ENCODE measurements at regions not wholly inside any gene's neighbourhood (a gene's known extent, or its start where the extent isn't known, plus 50 kb on each side); places are given as distances from the start of the nearest gene placed in this dataset.
A peak's percentile ranks its signal among the peaks of the same experiment; 100 is the strongest.
"Not testable (repeated sequence)": the region's sequence is repeated elsewhere in the genome, so short reads cannot be mapped to it uniquely, and the experiment has no call there.

DNA sequence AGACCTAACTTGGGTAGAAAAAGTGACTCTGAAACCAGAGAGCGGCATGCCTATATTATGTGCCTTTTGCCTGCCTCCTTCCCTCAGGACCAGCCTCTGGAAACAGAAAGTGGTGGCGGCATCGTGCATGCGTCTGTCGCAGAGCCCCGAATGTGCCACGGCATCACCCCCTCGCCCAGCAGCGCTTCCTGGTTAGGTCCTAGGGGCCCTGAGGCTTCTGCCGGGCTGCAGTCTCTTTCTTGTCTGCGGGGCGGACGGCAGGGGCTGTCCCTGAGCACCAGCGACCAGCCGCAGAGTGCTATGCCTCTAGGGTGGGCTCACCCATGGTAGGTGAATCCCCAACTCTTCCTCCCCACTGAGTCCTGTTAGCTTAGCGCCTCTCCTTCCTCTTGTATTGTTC is 68.7 kb downstream of the VSIG4 start:
- H2BK15ac ChIP-seq (ENCODE audit: low read depth, low read length), result no peak overlapping the region
- WGBS (ENCODE audit: extremely low coverage, insufficient read length, low lambda C conversion rate), result no CpG with 5 or more reads among the region's 16 CpGs
- H2AK5ac ChIP-seq (ENCODE audit: insufficient read length, low read length), result no peak overlapping the region
- no peak overlapping the region for H3K9ac ChIP-seq (ENCODE audit: extremely low read depth, insufficient read length, low read length)
- H2BK12ac ChIP-seq (ENCODE audit: insufficient read length, low read depth, low read length), result no peak overlapping the region
- Mint-ChIP-seq H3K4me3 (no peak overlapping the region), H3K27ac (no peak overlapping the region), H3K36me3 (ENCODE audit: insufficient read depth in 1 of 3, low read depth in 3 of 3) (no peaks in the 10 kb centered on the region; a peak in 1 of 7 replicates), H3K9me3 (peaks cover 61 to 66% of the 10 kb centered on the region in 2 experiments), H3K4me1 (no peaks in the 10 kb centered on the region; a peak in 1 of 4 replicates), H3K27me3 (ENCODE audit: low read depth) (no peaks in the 10 kb centered on the region; the same call in 1 of the 2 replicates)
- no peak overlapping the region for H3K27ac ChIP-seq (ENCODE audit: insufficient read length, low read depth, low read length)
- H3K23ac ChIP-seq (ENCODE audit: insufficient read length, low read depth, low read length), result no peak overlapping the region
- H3K14ac ChIP-seq (ENCODE audit: insufficient read depth, low read length), result no peak overlapping the region
- no peaks in the 10 kb centered on the region for H3K27me3 ChIP-seq (ENCODE audit: insufficient read depth, low read length)
- no peaks in the 10 kb centered on the region for H3K79me1 ChIP-seq (ENCODE audit: insufficient read depth, low read depth, low read length, poor library complexity, severe bottlenecking)
- H3K4ac ChIP-seq (ENCODE audit: low read depth, low read length), result no peak overlapping the region
- H4K91ac ChIP-seq (ENCODE audit: insufficient read length, low read depth, low read length), result no peak overlapping the region
- H3K56ac ChIP-seq (ENCODE audit: insufficient read length, low read depth, low read length), result no peak overlapping the region
- no peak overlapping the region for H3K4me2 ChIP-seq (ENCODE audit: insufficient read depth, insufficient read length, low read length)
- no peak overlapping the region for H4K8ac ChIP-seq (replicated peaks; ENCODE audit: insufficient read length, low read depth, low read length)
- H3K18ac ChIP-seq (ENCODE audit: insufficient read length, low read depth, low read length), result no peak overlapping the region
- H2BK120ac ChIP-seq (ENCODE audit: low read depth, low read length, poor library complexity, severe bottlenecking), result no peak overlapping the region
- no peaks in the 10 kb centered on the region for H3K79me2 ChIP-seq (ENCODE audit: insufficient read depth, low read length)
- no peaks in the 10 kb centered on the region for H4K20me1 ChIP-seq (ENCODE audit: control insufficient read depth, insufficient read depth, insufficient read length)
- H2AFZ ChIP-seq (ENCODE audit: low read length), result no peak overlapping the region
- H2BK20ac ChIP-seq (ENCODE audit: low read depth, low read length, poor library complexity, severe bottlenecking), result no peak overlapping the region
- no peak for TF ChIP-seq CTCF (conservative IDR thresholded peaks at IDR 0.05)
- no peak overlapping the region for H4K5ac ChIP-seq (ENCODE audit: insufficient read length, low read depth, low read length)
- H3K9me3 ChIP-seq (ENCODE audit: control insufficient read depth, low read depth, low read length), result peaks cover 27% of the 10 kb centered on the region
- H3K23me2 ChIP-seq (ENCODE audit: insufficient read length, low read depth, low read length, poor library complexity, severe bottlenecking), result no peaks in the 10 kb centered on the region
- H2BK5ac ChIP-seq (ENCODE audit: insufficient read length, low read length), result no peak overlapping the region
- no peaks in the 10 kb centered on the region for H3K4me1 ChIP-seq (ENCODE audit: insufficient read depth, low read length)
- no peak overlapping the region for H3T11ph ChIP-seq (ENCODE audit: low read length)
- peak; percentile 31 for DNase-seq

- not testable (repeated sequence) for H4K20me1 ChIP-seq (ENCODE audit: control insufficient read depth, insufficient read depth, insufficient read length); H2AK5ac ChIP-seq (ENCODE audit: insufficient read length, low read length); DNase-seq; H2AFZ ChIP-seq (ENCODE audit: low read length); H3T11ph ChIP-seq (ENCODE audit: low read length); H3K4me2 ChIP-seq (ENCODE audit: insufficient read depth, insufficient read length, low read length); H3K4me1 ChIP-seq (ENCODE audit: insufficient read depth, low read length); H4K5ac ChIP-seq (ENCODE audit: insufficient read length, low read depth, low read length); H4K8ac ChIP-seq (replicated peaks; ENCODE audit: insufficient read length, low read depth, low read length); H3K9ac ChIP-seq (ENCODE audit: extremely low read depth, insufficient read length, low read length); H2BK15ac ChIP-seq (ENCODE audit: low read depth, low read length); H3K79me2 ChIP-seq (ENCODE audit: insufficient read depth, low read length); H3K27me3 ChIP-seq (ENCODE audit: insufficient read depth, low read length); H2BK20ac ChIP-seq (ENCODE audit: low read depth, low read length, poor library complexity, severe bottlenecking); H3K23me2 ChIP-seq (ENCODE audit: insufficient read length, low read depth, low read length, poor library complexity, severe bottlenecking); H3K18ac ChIP-seq (ENCODE audit: insufficient read length, low read depth, low read length); H4K91ac ChIP-seq (ENCODE audit: insufficient read length, low read depth, low read length); H3K56ac ChIP-seq (ENCODE audit: insufficient read length, low read depth, low read length); H3K27ac Mint-ChIP-seq; H2BK12ac ChIP-seq (ENCODE audit: insufficient read length, low read depth, low read length); H3K14ac ChIP-seq (ENCODE audit: insufficient read depth, low read length); H2BK5ac ChIP-seq (ENCODE audit: insufficient read length, low read length); H3K27me3 Mint-ChIP-seq (ENCODE audit: low read depth); H3K4me1 Mint-ChIP-seq; H3K4ac ChIP-seq (ENCODE audit: low read depth, low read length); H3K79me1 ChIP-seq (ENCODE audit: insufficient read depth, low read depth, low read length, poor library complexity, severe bottlenecking); H3K4me3 Mint-ChIP-seq; H2BK120ac ChIP-seq (ENCODE audit: low read depth, low read length, poor library complexity, severe bottlenecking); H3K36me3 Mint-ChIP-seq (ENCODE audit: insufficient read depth in 1 of 3, low read depth in 3 of 3); H3K27ac ChIP-seq (ENCODE audit: insufficient read length, low read depth, low read length); H3K23ac ChIP-seq (ENCODE audit: insufficient read length, low read depth, low read length)
- H3K9me3 Mint-ChIP-seq, result peaks cover 48 to 62% of the 10 kb centered on the region in 2 experiments
- H3K9me3 ChIP-seq (ENCODE audit: control insufficient read depth, low read depth, low read length), result peaks cover 18% of the 10 kb centered on the region
- no CpG with 5 or more reads among the region's 3 CpGs for WGBS (ENCODE audit: extremely low coverage, insufficient read length, low lambda C conversion rate)
These were observed 72.7 kb downstream of the VSIG4 start for GRCh38 chrX:65967159-65967558.
